ENCODE measurements at regions not wholly inside any gene's neighbourhood (a gene's known extent, or its start where the extent isn't known, plus 50 kb on each side); places are given as distances from the start of the nearest gene placed in this dataset.
"Not testable (repeated sequence)": the region's sequence is repeated elsewhere in the genome, so short reads cannot be mapped to it uniquely, and the experiment has no call there.

GRCh38 chr22:27585141-27585540 lies 216.4 kb downstream of the MN1 start:
- DNase-seq: no peak

GRCh38 chr22:27588268-27588667 lies 213.3 kb downstream of the MN1 start:
- DNase-seq: no peak

GRCh38 chr22:27588915-27589314 lies 212.6 kb downstream of the MN1 start:
- no peak for DNase-seq

GRCh38 chr22:27591060-27591459 lies 210.5 kb downstream of the MN1 start:
- no peak for DNase-seq

GRCh38 chr22:27593378-27593777 lies 208.2 kb downstream of the MN1 start:
- DNase-seq: no peak

- no peak for DNase-seq
Observed at GRCh38 chr22:27594020-27594419, 207.5 kb downstream of the MN1 start.

- no peak for DNase-seq
Observed at GRCh38 chr22:27594474-27595134, 207.0 kb downstream of the MN1 start.

GRCh38 chr22:27596133-27596870 lies 205.3 kb downstream of the MN1 start:
- DNase-seq: no peak

GRCh38 chr22:27597703-27598444 lies 203.7 kb downstream of the MN1 start:
- no peak for DNase-seq

GRCh38 chr22:27598792-27599191 lies 202.8 kb downstream of the MN1 start:
- DNase-seq: no peak

GRCh38 chr22:27601195-27601594 lies 200.4 kb downstream of the MN1 start:
- DNase-seq: no peak

- DNase-seq: no peak
Observed at GRCh38 chr22:27602390-27602789, 199.2 kb downstream of the MN1 start.

- no peak for DNase-seq
Observed at GRCh38 chr22:27603111-27603799, 198.3 kb downstream of the MN1 start.

GRCh38 chr22:27603800-27604144 lies 197.8 kb downstream of the MN1 start:
- peak; percentile 62 for DNase-seq

- no peak for DNase-seq
Observed at GRCh38 chr22:27605390-27605789, 196.2 kb downstream of the MN1 start.

- not testable (repeated sequence) for DNase-seq
Observed at GRCh38 chr22:27607750-27608149, 193.8 kb downstream of the MN1 start.

GRCh38 chr22:27609451-27609888 lies 192.1 kb downstream of the MN1 start:
- DNase-seq: peak; percentile 78

GRCh38 chr22:27610164-27610563 lies 191.4 kb downstream of the MN1 start:
- DNase-seq: not testable (repeated sequence)

GRCh38 chr22:27610863-27611786 lies 190.4 kb downstream of the MN1 start:
- DNase-seq: no peak

GRCh38 chr22:27612115-27612514 lies 189.4 kb downstream of the MN1 start:
- no peak for DNase-seq

GRCh38 chr22:27613099-27614005 lies 188.2 kb downstream of the MN1 start:
- DNase-seq: no peak

All from eye (tissue), 1 donor.